PC-3 (cell line): ENCODE measurements at regions not wholly inside any gene's neighbourhood (a gene's known extent, or its start where the extent isn't known, plus 50 kb on each side); places are given as distances from the start of the nearest gene placed in this dataset.

Experiments used
- ATAC-seq: fragments of 200-7000 bp; cut with Tn5 transposase; 2 replicates; pipeline ENCODE4 v1.9.1; 2020; ENCODE audit warnings: mild to moderate bottlenecking, moderate library complexity
- BruUV-seq: library from RNA; stranded (reverse); fragments of 400-500 nt; replicated peaks from 2 replicates; lab custom pipeline; 2021; lab: Mats Ljungman, UMichigan
- CTCF ChIA-PET: fragments of 300-600 bp; sonication (Branson Sonifier 250); formaldehyde crosslinking; loops from one replicate; lab custom pipeline; 2022; ENCODE audit warnings: antibody characterized with exemption; lab: Charles Lee
- POLR2A ChIA-PET: fragments of 300-600 bp; sonication (Branson Sonifier 250); formaldehyde crosslinking; loops from one replicate; lab custom pipeline; 2022; ENCODE audit warnings: antibody characterized with exemption; ENCODE audit not compliant: unreplicated experiment; lab: Charles Lee
- DNase-seq: peaks from one replicate; pipeline ENCODE4 v3.0.0-alpha.2; 2015
- H2AFZ ChIP-seq: fragments of 300-600 bp; sonication (generic); 2 replicates; pipeline ENCODE4 v1.6.0; 2016; ENCODE audit warnings: antibody characterized with exemption, low read length
- H3F3A ChIP-seq: fragments of 300-600 bp; sonication (generic); one replicate; pipeline ENCODE4 v1.6.0; 2017; ENCODE audit warnings: antibody characterized with exemption, low read length, control low read depth, mild to moderate bottlenecking; ENCODE audit not compliant: unreplicated experiment
- H3K27ac ChIP-seq: fragments of 300-600 bp; sonication (generic); 2 replicates; pipeline ENCODE4 v1.5.1; 2016; ENCODE audit warnings: mild to moderate bottlenecking, low read length
- H3K27me3 ChIP-seq: fragments of 300-600 bp; sonication (generic); 2 replicates; pipeline ENCODE4 v1.6.1; 2016; ENCODE audit warnings: low read length, mixed read lengths
- H3K36me3 ChIP-seq: fragments of 300-600 bp; sonication (generic); 2 replicates; pipeline ENCODE4 v1.6.1; 2016; ENCODE audit warnings: low read depth, mixed run types, low read length, mixed read lengths
- H3K4me1 ChIP-seq: fragments of 300-600 bp; sonication (generic); 2 replicates; pipeline ENCODE4 v1.5.1; 2016; ENCODE audit warnings: low read length; ENCODE audit not compliant: insufficient read depth
- H3K4me2 ChIP-seq: fragments of 300-600 bp; sonication (generic); 2 replicates; pipeline ENCODE4 v1.6.0; 2016; ENCODE audit warnings: low read length
- H3K4me3 ChIP-seq: fragments of 300-600 bp; sonication (generic); 2 replicates; pipeline ENCODE4 v1.5.1; 2016; ENCODE audit warnings: mild to moderate bottlenecking, low read length, mixed read lengths
- H3K79me2 ChIP-seq: fragments of 300-600 bp; sonication (generic); 2 replicates; pipeline ENCODE4 v1.6.1; 2017; ENCODE audit warnings: low read length, mixed read lengths
- H3K9ac ChIP-seq: fragments of 300-600 bp; sonication (generic); 2 replicates; pipeline ENCODE4 v1.6.0; 2016; ENCODE audit warnings: mild to moderate bottlenecking, low read length
- H3K9me2 ChIP-seq: fragments of 300-600 bp; sonication (generic); replicated peaks from 2 replicates; pipeline ENCODE4 v1.6.1; 2016; ENCODE audit warnings: mixed run types, low read length, mixed read lengths
- H3K9me3 ChIP-seq: fragments of 300-600 bp; sonication (generic); 2 replicates; pipeline ENCODE4 v1.6.1; 2016; ENCODE audit warnings: low read length, mixed read lengths
- H4K20me1 ChIP-seq: fragments of 300-600 bp; sonication (generic); 2 replicates; pipeline ENCODE4 v1.6.1; 2016; ENCODE audit warnings: low read length, mixed read lengths
- EZH2 ChIP-seq: fragments of 300-600 bp; sonication (generic); IDR thresholded peaks from one replicate; pipeline ENCODE4 v1.6.1; 2017; ENCODE audit warnings: antibody characterized with exemption, mild to moderate bottlenecking, low read length; ENCODE audit not compliant: unreplicated experiment
- EZH2phosphoT487 ChIP-seq: fragments of 300-600 bp; sonication (generic); IDR thresholded peaks from 2 replicates; pipeline ENCODE4 v1.6.1; 2018; ENCODE audit warnings: mild to moderate bottlenecking, antibody characterized with exemption, low read length, borderline replicate concordance
- intact Hi-C: fragments of 100-400 bp; cut with micrococcal nuclease; formaldehyde crosslinking; loops from 2 replicates; pipeline ENCODE4 v1.9.0; 2023
- TF ChIP-seq, protein P1 (sequence below): fragments of 300-600 bp; sonication (generic); conservative IDR thresholded peaks from 2 replicates; pipeline ENCODE4 v1.5.1; 2017; ENCODE audit warnings: antibody characterized with exemption, low read depth, mild to moderate bottlenecking, low read length

- no peaks in the 10 kb centered on the region for H3K4me1 ChIP-seq
- no peak overlapping the region for H2AFZ ChIP-seq
- no peaks in the 10 kb centered on the region for H3K79me2 ChIP-seq
- no TSS peak for BruUV-seq
- no peaks in the 10 kb centered on the region for H3K36me3 ChIP-seq
- H3K9me3 ChIP-seq, result no peaks in the 10 kb centered on the region
- POLR2A ChIA-PET, result no interaction called here
- TF ChIP-seq EZH2phosphoT487 (no peak), EZH2 (no peak)
- TF ChIP-seq, protein P1, sequence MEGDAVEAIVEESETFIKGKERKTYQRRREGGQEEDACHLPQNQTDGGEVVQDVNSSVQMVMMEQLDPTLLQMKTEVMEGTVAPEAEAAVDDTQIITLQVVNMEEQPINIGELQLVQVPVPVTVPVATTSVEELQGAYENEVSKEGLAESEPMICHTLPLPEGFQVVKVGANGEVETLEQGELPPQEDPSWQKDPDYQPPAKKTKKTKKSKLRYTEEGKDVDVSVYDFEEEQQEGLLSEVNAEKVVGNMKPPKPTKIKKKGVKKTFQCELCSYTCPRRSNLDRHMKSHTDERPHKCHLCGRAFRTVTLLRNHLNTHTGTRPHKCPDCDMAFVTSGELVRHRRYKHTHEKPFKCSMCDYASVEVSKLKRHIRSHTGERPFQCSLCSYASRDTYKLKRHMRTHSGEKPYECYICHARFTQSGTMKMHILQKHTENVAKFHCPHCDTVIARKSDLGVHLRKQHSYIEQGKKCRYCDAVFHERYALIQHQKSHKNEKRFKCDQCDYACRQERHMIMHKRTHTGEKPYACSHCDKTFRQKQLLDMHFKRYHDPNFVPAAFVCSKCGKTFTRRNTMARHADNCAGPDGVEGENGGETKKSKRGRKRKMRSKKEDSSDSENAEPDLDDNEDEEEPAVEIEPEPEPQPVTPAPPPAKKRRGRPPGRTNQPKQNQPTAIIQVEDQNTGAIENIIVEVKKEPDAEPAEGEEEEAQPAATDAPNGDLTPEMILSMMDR, result no peak
- ATAC-seq, result no peak
- H3K9ac ChIP-seq, result no peak overlapping the region
- H4K20me1 ChIP-seq, result no peaks in the 10 kb centered on the region
- H3K4me3 ChIP-seq, result no peak overlapping the region
- H3K27ac ChIP-seq, result no peak overlapping the region
- no peaks in the 10 kb centered on the region for H3K27me3 ChIP-seq
- H3K9me2 ChIP-seq, result no peaks in the 10 kb centered on the region
- CTCF ChIA-PET, result no interaction called here
- intact Hi-C loops, result no loop called here
- H3F3A ChIP-seq, result no peaks in the 10 kb centered on the region
- DNase-seq, result no peak
- H3K4me2 ChIP-seq, result no peak overlapping the region
Measured at GRCh38 chr16:87194172-87194571, 123.0 kb downstream of the C16orf95 start.

DNA sequence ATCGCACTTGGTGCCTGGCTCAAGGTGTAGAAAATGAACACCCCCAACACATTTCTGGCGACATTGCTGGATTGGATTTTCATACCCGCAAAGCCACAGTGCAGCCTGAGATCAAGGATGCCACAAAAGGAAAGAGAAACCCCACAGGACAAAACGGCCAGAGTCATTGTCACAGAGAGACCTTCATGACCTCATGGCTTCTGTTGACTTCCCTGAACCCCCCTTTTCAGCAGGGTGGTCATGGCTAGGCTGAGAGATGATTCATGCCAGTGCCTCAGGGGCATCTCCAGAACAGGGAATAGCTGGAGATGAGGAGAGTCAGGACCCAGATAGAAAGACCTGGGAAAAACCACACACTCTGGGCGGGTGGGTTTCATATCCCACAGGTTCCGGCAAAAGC lies 122.0 kb downstream of the C16orf95 start:
- H3K4me1 ChIP-seq, result no peaks in the 10 kb centered on the region
- no peak overlapping the region for H3K9ac ChIP-seq
- ChIA-PET CTCF (no interaction called here), POLR2A (interaction anchor here (0.7 kb wide), 1 partner anchor 86 kb away, joined by 4 read pairs; no protein-coding TSS in a partner anchor)
- no peaks in the 10 kb centered on the region for H3F3A ChIP-seq
- no peak for TF ChIP-seq EZH2
- TF ChIP-seq, protein P1, result no peak
- TF ChIP-seq EZH2phosphoT487, result no peak
- no peak for ATAC-seq
- intact Hi-C loops, result no loop called here
- no peaks in the 10 kb centered on the region for H3K36me3 ChIP-seq
- BruUV-seq, result no TSS peak
- H3K79me2 ChIP-seq, result no peaks in the 10 kb centered on the region
- no peak overlapping the region for H3K4me2 ChIP-seq
- no peaks in the 10 kb centered on the region for H4K20me1 ChIP-seq
- DNase-seq, result no peak
- H3K9me2 ChIP-seq, result no peaks in the 10 kb centered on the region
- H2AFZ ChIP-seq, result no peak overlapping the region
- no peak overlapping the region for H3K4me3 ChIP-seq
- no peaks in the 10 kb centered on the region for H3K9me3 ChIP-seq
- H3K27me3 ChIP-seq, result no peaks in the 10 kb centered on the region
- H3K27ac ChIP-seq, result no peak overlapping the region

GRCh38 chr16:87196231-87196630 lies 121.0 kb downstream of the C16orf95 start:
- Histone ChIP-seq H3K9me3 (no peaks in the 10 kb centered on the region), H3K9me2 (no peaks in the 10 kb centered on the region), H3K27ac (no peak overlapping the region), H3K9ac (no peak overlapping the region), H3K4me1 (peaks cover 10% of the 10 kb centered on the region), H3K4me3 (no peak overlapping the region), H4K20me1 (no peaks in the 10 kb centered on the region), H3F3A (no peaks in the 10 kb centered on the region), H3K27me3 (no peaks in the 10 kb centered on the region), H2AFZ (no peak overlapping the region), H3K36me3 (no peaks in the 10 kb centered on the region), H3K4me2 (no peak overlapping the region), H3K79me2 (no peaks in the 10 kb centered on the region)
- no TSS peak for BruUV-seq
- ATAC-seq, result no peak
- DNase-seq, result no peak
- CTCF ChIA-PET, result no interaction called here
- intact Hi-C loops, result no loop called here
- POLR2A ChIA-PET, result no interaction called here
- TF ChIP-seq, protein P1, result no peak
- TF ChIP-seq EZH2, result no peak
- TF ChIP-seq EZH2phosphoT487, result no peak
